ENCODE measurements at regions not wholly inside any gene's neighbourhood (a gene's known extent, or its start where the extent isn't known, plus 50 kb on each side); places are given as distances from the start of the nearest gene placed in this dataset.

DNA sequence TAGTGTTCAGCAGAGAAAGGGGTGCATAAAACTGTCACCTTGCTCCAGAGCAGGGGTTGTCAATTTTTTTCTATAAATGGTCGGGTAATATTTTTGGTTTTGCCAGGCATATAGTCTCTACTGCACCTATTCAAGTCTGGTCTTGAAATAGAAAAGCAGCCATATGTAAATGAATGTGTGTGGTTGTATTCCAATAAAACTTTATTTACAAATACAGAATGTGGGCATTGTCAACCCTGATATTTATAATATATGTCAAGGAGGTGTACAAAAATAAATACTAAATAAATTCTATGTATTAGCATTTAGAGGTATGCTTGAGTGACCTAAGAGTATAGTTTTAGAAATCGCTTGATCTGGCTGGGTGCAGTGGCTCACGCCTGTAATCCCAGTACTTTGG is 97.6 kb upstream of the SPRY2 start:
- Histone ChIP-seq H2AFZ (ENCODE audit: low read depth, low read length) (no peak overlapping the region), H3K27me3 (ENCODE audit: insufficient read depth, low read depth, low read length) (no peaks in the 10 kb centered on the region), H3K36me3 (ENCODE audit: insufficient read depth, low read length) (no peaks in the 10 kb centered on the region), H3K4me3 (ENCODE audit: low read length) (no peak overlapping the region), H3K27ac (ENCODE audit: low read length) (no peak overlapping the region), H3K4me2 (ENCODE audit: low read length) (no peak overlapping the region), H3F3A (ENCODE audit: insufficient read depth, low read length, poor library complexity, severe bottlenecking) (no peaks in the 10 kb centered on the region), H3K79me2 (replicated peaks; ENCODE audit: insufficient read depth, low read length) (no peaks in the 10 kb centered on the region), H4K20me1 (ENCODE audit: insufficient read depth) (no peaks in the 10 kb centered on the region), H3K9me3 (ENCODE audit: low read length) (no peaks in the 10 kb centered on the region), H3K9ac (ENCODE audit: low read length) (no peak overlapping the region), H3K9me2 (ENCODE audit: insufficient read depth, low read length) (no peaks in the 10 kb centered on the region)
- TF ChIP-seq SMC3 (conservative IDR thresholded peaks at IDR 0.05; ENCODE audit: poor library complexity) = no peak
- TF ChIP-seq, protein P1, sequence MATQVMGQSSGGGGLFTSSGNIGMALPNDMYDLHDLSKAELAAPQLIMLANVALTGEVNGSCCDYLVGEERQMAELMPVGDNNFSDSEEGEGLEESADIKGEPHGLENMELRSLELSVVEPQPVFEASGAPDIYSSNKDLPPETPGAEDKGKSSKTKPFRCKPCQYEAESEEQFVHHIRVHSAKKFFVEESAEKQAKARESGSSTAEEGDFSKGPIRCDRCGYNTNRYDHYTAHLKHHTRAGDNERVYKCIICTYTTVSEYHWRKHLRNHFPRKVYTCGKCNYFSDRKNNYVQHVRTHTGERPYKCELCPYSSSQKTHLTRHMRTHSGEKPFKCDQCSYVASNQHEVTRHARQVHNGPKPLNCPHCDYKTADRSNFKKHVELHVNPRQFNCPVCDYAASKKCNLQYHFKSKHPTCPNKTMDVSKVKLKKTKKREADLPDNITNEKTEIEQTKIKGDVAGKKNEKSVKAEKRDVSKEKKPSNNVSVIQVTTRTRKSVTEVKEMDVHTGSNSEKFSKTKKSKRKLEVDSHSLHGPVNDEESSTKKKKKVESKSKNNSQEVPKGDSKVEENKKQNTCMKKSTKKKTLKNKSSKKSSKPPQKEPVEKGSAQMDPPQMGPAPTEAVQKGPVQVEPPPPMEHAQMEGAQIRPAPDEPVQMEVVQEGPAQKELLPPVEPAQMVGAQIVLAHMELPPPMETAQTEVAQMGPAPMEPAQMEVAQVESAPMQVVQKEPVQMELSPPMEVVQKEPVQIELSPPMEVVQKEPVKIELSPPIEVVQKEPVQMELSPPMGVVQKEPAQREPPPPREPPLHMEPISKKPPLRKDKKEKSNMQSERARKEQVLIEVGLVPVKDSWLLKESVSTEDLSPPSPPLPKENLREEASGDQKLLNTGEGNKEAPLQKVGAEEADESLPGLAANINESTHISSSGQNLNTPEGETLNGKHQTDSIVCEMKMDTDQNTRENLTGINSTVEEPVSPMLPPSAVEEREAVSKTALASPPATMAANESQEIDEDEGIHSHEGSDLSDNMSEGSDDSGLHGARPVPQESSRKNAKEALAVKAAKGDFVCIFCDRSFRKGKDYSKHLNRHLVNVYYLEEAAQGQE (IDR thresholded peaks at IDR 0.05; ENCODE audit: borderline replicate concordance) = no peak
- TF ChIP-seq EP300 (conservative IDR thresholded peaks at IDR 0.05; ENCODE audit: poor library complexity, severe bottlenecking) = no peak
- no peak for TF ChIP-seq POLR2AphosphoS5 (IDR thresholded peaks at IDR 0.05)
- no peak for TF ChIP-seq MXI1 (conservative IDR thresholded peaks at IDR 0.05; ENCODE audit: poor library complexity, severe bottlenecking)
- no peak for TF ChIP-seq EZH2 (IDR thresholded peaks at IDR 0.05; ENCODE audit: borderline replicate concordance, insufficient read depth, low read length, poor library complexity, severe bottlenecking)
- TF ChIP-seq TAF1 (IDR thresholded peaks at IDR 0.05; ENCODE audit: low read depth) = no peak
- TF ChIP-seq, protein P2, sequence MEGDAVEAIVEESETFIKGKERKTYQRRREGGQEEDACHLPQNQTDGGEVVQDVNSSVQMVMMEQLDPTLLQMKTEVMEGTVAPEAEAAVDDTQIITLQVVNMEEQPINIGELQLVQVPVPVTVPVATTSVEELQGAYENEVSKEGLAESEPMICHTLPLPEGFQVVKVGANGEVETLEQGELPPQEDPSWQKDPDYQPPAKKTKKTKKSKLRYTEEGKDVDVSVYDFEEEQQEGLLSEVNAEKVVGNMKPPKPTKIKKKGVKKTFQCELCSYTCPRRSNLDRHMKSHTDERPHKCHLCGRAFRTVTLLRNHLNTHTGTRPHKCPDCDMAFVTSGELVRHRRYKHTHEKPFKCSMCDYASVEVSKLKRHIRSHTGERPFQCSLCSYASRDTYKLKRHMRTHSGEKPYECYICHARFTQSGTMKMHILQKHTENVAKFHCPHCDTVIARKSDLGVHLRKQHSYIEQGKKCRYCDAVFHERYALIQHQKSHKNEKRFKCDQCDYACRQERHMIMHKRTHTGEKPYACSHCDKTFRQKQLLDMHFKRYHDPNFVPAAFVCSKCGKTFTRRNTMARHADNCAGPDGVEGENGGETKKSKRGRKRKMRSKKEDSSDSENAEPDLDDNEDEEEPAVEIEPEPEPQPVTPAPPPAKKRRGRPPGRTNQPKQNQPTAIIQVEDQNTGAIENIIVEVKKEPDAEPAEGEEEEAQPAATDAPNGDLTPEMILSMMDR (IDR thresholded peaks at IDR 0.05; ENCODE audit: poor library complexity, severe bottlenecking) = no peak
- no peak for TF ChIP-seq RAD21 (conservative IDR thresholded peaks at IDR 0.05)

DNA sequence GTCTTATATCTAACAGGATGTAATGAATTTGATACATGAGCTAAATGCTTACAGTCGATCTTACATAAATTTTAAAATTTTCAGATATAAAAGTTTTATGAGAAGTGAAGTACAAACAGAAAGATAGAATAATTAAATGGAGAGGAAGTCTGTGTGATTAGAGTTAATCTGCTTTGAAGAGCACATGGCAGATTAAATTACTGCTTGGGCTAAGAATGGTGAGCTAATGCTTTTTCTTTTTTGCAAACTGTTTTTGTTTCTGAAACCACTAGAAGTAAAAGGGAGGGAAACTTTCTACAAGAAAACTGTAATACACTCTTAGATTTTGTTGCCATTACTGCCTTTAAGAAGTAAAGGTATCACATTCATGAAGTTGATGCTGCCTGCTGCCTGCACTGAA is 96.3 kb upstream of the SPRY2 start:
- H3K36me3 ChIP-seq (ENCODE audit: insufficient read depth, low read length) = no peaks in the 10 kb centered on the region
- no peak overlapping the region for H3K4me3 ChIP-seq (ENCODE audit: low read length)
- no peak overlapping the region for H3K27ac ChIP-seq (ENCODE audit: low read length)
- no peaks in the 10 kb centered on the region for H3K9me3 ChIP-seq (ENCODE audit: low read length)
- H3K79me2 ChIP-seq (replicated peaks; ENCODE audit: insufficient read depth, low read length) = no peaks in the 10 kb centered on the region
- H3K9me2 ChIP-seq (ENCODE audit: insufficient read depth, low read length) = no peaks in the 10 kb centered on the region
- no peaks in the 10 kb centered on the region for H3K27me3 ChIP-seq (ENCODE audit: insufficient read depth, low read depth, low read length)
- no peak overlapping the region for H2AFZ ChIP-seq (ENCODE audit: low read depth, low read length)
- H3K4me2 ChIP-seq (ENCODE audit: low read length) = no peak overlapping the region
- H3F3A ChIP-seq (ENCODE audit: insufficient read depth, low read length, poor library complexity, severe bottlenecking) = no peaks in the 10 kb centered on the region
- no peak for TF ChIP-seq RAD21 (conservative IDR thresholded peaks at IDR 0.05)
- TF ChIP-seq, protein P2 (IDR thresholded peaks at IDR 0.05; ENCODE audit: poor library complexity, severe bottlenecking) = no peak
- TF ChIP-seq TAF1 (IDR thresholded peaks at IDR 0.05; ENCODE audit: low read depth) = no peak
- no peak for TF ChIP-seq POLR2AphosphoS5 (IDR thresholded peaks at IDR 0.05)
- TF ChIP-seq EP300 (conservative IDR thresholded peaks at IDR 0.05; ENCODE audit: poor library complexity, severe bottlenecking) = no peak
- TF ChIP-seq, protein P1 (IDR thresholded peaks at IDR 0.05; ENCODE audit: borderline replicate concordance) = no peak
- TF ChIP-seq SMC3 (conservative IDR thresholded peaks at IDR 0.05; ENCODE audit: poor library complexity) = no peak
- TF ChIP-seq MXI1 (conservative IDR thresholded peaks at IDR 0.05; ENCODE audit: poor library complexity, severe bottlenecking) = no peak
- TF ChIP-seq EZH2 (IDR thresholded peaks at IDR 0.05; ENCODE audit: borderline replicate concordance, insufficient read depth, low read length, poor library complexity, severe bottlenecking) = no peak
- H4K20me1 ChIP-seq (ENCODE audit: insufficient read depth) = no peaks in the 10 kb centered on the region
- no peak overlapping the region for H3K9ac ChIP-seq (ENCODE audit: low read length)
